GM23248 (cell line): ENCODE measurements at regions not wholly inside any gene's neighbourhood (a gene's known extent, or its start where the extent isn't known, plus 50 kb on each side); places are given as distances from the start of the nearest gene placed in this dataset.

Source experiments
- EZH2 ChIP-seq: fragments of 200-600 bp; sonication (generic); IDR thresholded peaks from 2 replicates; pipeline ENCODE4 v1.6.1; 2018; ENCODE audit warnings: antibody characterized with exemption, mild to moderate bottlenecking; ENCODE audit not compliant: insufficient read depth, poor library complexity, severe bottlenecking
- EZH2phosphoT487 ChIP-seq: fragments of 200-600 bp; sonication (generic); IDR thresholded peaks from 2 replicates; pipeline ENCODE4 v1.6.1; 2018; ENCODE audit warnings: antibody characterized with exemption, moderate library complexity, mild to moderate bottlenecking, low read depth; ENCODE audit not compliant: insufficient read depth

- TF ChIP-seq EZH2phosphoT487 (no peak), EZH2 (no peak)
Observed at GRCh38 chr4:112735474-112735951, 98.6 kb downstream of the LARP7 start.
